ENCODE measurements at regions not wholly inside any gene's neighbourhood (a gene's known extent, or its start where the extent isn't known, plus 50 kb on each side); places are given as distances from the start of the nearest gene placed in this dataset.
"Not testable (repeated sequence)": the region's sequence is repeated elsewhere in the genome, so short reads cannot be mapped to it uniquely, and the experiment has no call there.

DNA sequence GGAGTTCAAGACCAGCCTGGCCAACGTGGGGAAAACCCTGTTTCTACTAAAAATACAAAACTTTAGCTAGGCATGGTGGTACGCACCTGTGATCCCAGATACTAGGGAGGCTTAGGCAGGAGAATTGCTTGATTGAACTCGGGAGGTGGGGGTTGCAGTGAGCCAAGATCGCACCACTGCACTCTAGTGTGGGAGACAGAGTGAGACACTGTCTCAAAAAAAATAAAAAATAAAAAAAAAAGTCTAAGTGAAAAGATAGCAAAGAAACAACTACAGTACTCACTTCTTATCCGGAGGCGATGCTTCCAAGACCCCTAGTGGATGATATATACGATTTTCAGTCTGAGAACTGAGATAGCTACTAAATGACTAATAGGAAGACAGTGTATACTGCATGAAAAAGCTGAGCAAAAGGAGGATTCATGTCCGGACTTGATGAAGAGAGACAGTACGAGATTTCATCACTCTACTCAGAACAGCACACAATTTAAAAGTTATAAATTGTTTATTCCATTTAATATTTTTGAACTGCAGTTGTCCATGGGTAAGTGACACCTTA is 138.7 kb upstream of the GOLGA6L6 start:
- DNase-seq (ENCODE audit: low read depth) = not testable (repeated sequence)

DNA sequence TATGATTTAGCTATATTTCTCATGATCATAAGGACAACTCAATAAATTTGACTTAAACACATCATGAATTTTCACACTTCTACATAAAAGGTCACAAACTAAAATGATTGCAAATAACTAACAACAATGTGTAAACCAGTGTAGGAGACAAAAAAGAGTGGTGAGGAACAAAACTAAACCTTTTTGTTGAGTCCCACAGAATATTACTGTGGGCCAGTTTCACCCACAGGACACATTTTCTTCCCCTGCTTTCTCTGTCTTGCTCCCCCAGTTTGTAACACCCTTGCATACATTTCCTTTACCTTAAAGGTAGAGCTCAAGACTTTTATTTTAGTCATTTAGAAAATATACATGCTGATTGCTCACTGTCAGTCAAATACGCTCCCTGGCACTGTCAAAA is 130.9 kb upstream of the GOLGA6L6 start:
- DNase-seq (ENCODE audit: low read depth) = no peak

DNA sequence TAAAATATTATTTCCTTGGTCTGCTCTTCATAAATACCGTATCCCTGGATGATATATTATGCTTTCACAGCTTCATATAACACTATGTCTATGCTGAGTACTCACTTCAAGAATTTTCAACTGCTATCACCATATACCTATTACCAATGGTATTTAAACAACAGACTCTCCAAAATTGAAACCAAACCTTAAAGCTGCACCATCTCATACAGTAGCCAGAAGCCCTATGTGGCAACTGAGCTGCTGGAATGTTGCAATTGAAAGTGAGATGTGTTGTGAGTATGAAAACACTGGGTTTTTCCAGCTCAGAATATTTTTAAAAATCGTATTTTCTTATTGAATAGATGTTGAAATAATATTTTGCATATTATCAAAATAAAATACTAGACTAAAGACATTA is 130.1 kb upstream of the GOLGA6L6 start:
- DNase-seq (ENCODE audit: low read depth) = no peak

GRCh38 chr15:20666410-20666809 is 124.8 kb upstream of the GOLGA6L6 start:
- not testable (repeated sequence) for DNase-seq (ENCODE audit: low read depth)

DNA sequence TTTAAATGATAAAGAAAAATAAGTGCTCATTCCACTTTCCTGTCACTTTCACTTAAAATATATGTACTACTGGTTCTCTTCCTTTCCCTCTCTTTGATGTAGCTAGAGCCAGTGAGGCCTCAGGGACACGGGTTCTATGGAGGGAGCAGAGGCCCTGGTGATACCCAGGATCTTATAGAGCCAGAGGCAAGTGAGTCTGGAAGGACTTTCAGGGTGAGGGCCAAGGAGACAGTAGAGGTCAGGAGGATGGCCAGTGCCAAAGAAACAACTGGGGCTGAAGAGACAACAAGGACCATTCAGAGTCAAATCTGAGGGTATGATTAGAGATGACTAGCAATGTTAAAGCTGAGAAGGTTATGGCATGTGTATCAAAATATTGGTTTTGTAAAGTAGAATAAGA is 124.1 kb upstream of the GOLGA6L6 start:
- DNase-seq (ENCODE audit: low read depth) = no peak

DNA sequence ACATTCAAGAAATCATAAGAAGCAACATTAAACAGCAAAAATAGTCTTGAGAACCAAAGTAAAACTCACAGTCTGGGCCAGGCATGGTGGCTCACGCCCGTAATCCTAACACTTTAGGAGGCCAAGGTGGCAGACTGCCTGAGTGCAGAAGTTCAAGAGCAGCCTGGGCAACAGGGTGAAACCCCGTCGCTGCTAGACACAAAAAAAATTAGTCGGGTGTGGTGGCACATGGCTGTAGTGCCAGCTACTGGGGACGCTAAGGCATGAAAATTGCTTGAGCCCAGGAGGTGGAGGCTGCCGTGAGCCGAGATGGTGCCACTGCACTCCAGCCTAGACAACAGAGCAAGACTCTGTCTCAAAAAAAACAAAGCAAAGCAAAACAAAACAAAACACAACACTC is 117.7 kb upstream of the GOLGA6L6 start:
- no peak for DNase-seq (ENCODE audit: low read depth)

DNA sequence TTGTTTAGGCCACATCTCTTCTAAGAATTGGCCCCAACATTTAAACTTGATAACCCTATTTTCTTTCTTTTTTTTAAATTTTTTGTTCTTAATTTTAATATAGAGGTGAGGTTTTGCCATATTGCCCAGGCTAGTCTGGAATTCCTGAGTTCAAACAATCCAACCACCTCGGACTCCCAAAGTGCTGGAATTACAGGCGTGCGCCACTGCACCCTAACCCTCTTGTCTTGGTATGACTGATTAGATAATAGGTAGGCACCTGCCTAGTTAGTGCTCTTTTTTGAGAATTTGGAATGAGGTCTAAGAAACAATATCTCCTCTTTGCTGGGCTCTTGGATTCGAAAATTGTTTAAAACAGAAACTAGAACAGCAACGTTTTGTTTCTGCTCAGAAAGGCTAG is 116.4 kb upstream of the GOLGA6L6 start:
- no peak for DNase-seq (ENCODE audit: low read depth)

DNA sequence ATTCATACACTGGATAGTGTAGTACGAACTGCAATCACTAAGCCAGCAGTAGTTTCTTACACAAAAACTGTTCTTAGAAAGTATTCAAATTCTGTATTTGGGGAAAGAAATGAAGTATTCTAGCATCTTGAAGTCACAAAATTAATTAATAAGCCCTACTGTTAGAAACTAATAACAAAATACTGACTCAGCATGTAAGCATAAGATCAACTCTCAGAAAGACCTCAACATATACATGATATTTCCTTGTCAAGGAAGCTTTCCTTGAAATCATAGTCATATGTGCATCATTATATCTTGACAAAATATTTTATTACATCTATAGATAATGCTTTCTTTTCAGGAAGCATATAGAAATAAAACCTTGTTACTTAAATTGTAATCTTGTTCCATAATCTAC is 115.5 kb upstream of the GOLGA6L6 start:
- no peak for DNase-seq (ENCODE audit: low read depth)

DNA sequence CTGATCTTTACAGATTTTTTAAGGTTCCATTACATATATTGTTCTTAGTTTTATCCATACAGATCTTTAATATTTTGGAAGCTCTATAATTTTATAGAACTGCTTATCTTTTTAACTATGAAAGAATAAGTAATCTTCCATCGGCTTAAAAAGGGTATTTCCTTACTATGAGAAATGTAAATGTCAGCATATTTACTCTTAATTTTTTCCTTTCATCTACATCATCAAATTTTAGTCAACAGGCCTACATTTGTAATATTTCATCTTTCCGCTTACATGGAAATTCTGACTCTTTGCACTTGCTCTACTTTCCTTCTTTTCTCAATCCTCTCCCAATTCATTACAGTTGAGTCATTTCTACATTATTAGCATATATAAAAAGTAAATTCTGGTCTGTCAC is 111.3 kb upstream of the GOLGA6L6 start:
- no peak for DNase-seq (ENCODE audit: low read depth)

- DNase-seq (ENCODE audit: low read depth) = not testable (repeated sequence)
Observed at GRCh38 chr15:20648402-20648975, 106.9 kb upstream of the GOLGA6L6 start.

GRCh38 chr15:20646529-20647142 is 105.0 kb upstream of the GOLGA6L6 start:
- no peak for DNase-seq (ENCODE audit: low read depth)

- DNase-seq (ENCODE audit: low read depth) = peak; percentile 7
Observed at GRCh38 chr15:20645956-20646355, 104.4 kb upstream of the GOLGA6L6 start.

DNA sequence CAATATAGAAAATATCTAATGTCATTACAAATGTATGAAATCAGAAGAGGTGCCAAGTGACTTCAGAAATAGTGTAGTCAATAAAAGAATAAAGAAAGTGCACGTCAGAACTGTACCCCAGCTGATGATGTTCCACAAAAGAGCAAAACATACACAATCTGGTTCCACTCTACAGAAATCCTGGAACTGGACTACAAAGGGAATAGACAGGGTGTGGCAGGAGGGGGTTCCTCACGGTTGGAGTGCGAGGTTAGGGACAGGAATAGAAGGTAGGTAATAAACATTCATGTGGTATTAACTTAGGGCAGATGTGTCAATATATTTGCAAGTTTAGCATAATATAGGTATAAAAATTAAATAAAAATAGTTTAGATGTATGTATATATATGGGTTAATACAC is 103.3 kb upstream of the GOLGA6L6 start:
- no peak for DNase-seq (ENCODE audit: low read depth)

DNA sequence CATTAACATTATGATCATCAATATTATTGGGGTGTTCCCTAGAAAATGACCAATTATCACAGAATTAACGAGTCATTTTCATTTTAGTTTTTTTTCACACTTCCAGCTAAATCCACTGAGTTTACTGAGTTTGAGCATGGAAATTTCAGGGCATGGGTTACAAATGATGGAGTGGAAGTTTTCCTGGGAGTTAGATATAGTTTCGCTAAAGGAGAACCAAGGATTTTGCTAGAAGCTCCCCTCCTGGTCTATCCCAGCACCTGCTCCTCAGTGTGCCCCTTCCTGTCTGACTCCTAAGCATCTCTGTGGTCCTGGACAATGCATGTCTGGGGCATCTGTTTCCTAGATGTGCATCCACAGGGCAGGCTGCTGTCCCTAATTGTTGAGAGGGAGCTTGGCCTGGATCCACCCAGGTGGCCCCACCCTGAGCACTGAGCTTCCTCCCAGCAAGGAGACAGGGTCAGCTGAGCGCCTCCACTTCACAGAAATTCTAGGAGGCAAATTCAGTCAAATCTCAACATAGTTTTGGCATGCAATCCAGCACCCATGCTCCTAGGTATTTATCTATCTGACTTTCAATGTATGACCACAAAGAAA is 102.3 kb upstream of the GOLGA6L6 start:
- no peak for DNase-seq (ENCODE audit: low read depth)

GRCh38 chr15:20643024-20643770 is 101.6 kb upstream of the GOLGA6L6 start:
- no peak for DNase-seq (ENCODE audit: low read depth)

DNA sequence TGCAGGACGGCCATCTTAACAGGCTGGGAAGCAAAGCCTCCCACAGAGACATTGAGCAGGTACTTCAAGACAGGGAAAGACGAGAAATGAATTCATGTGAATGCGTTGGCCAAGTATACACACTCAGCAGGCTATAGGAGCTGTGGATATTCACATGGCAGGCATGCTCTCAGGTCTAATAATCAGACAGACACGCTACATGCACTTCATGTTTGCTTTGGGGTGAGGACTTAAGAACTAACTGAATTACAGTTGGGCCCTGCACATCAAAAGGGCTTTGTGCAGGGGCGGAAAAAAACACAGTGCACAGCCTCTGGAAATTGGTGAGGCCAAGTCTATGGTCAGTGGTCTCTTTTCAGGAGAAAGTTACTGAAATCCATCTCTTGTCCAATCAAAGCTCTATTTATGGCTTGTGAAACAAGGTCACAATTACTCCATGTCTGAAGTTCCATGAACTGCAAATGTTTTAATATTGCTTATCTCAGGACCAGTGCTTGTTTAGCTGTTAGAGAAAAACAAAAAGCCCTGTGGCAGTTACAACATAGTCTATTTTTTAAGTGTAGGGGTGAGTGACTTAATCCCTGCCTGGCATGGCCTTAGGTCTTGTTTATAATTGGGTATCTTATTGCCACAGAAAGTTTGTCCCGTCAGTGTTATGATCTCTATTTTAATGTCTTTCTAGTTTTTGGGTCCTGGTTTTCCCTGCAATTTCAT is 100.6 kb upstream of the GOLGA6L6 start:
- no peak for DNase-seq (ENCODE audit: low read depth)

- DNase-seq (ENCODE audit: low read depth) = not testable (repeated sequence)
Observed at GRCh38 chr15:20640427-20640826, 98.8 kb upstream of the GOLGA6L6 start.

- DNase-seq (ENCODE audit: low read depth) = not testable (repeated sequence)
Observed at GRCh38 chr15:20639224-20639623, 97.6 kb upstream of the GOLGA6L6 start.

DNA sequence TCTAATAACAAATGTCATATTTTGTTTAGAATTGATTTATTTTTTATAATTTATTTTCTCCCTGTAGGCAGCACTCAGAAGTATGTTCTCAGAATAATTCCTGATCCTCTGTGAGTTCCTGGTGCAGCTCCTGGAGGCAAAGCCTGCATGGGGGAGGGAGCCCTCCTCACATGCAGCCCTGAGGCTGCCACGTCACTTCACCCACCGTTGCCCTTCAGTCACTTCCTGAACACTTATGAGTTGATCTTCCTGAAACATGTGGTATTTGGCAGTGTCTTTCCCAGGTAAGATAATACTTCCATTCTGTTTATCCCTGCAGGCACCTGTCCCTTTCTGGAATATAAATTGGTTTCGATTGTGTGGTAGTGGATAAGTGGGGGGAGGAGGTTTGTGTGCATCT is 95.9 kb upstream of the GOLGA6L6 start:
- DNase-seq (ENCODE audit: low read depth) = not testable (repeated sequence)

GRCh38 chr15:20629526-20629925 is 87.9 kb upstream of the GOLGA6L6 start:
- DNase-seq (ENCODE audit: low read depth) = not testable (repeated sequence)

GRCh38 chr15:20628538-20628937 is 86.9 kb upstream of the GOLGA6L6 start:
- DNase-seq (ENCODE audit: low read depth) = not testable (repeated sequence)

DNA sequence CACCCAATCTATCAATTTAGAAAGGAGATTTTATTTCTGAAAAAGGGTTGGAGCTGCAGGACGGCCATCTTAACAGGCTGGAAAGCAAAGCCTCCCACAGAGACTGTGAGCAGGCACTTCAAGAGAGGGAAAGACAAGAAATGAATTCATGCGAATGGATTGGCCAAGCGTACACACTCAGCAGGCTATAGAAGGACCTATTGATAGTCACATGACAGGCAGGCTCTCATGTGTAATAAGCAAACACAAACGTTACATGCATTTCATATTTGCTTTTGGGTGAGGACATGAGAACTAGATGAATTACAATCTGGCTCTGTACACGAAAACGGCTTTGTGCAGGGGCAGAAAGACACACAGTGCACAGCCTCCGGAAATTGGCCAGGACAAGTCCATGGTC is 83.9 kb upstream of the GOLGA6L6 start:
- not testable (repeated sequence) for DNase-seq (ENCODE audit: low read depth)

All from stimulated activated CD8-positive, alpha-beta memory T cell treated with anti-CD3 and anti-CD28 coated beads, Interleukin-4, amount 100 ng/mL, for 24 hours (primary cell).